CD14-positive monocyte (primary cell): ENCODE measurements at regions not wholly inside any gene's neighbourhood (a gene's known extent, or its start where the extent isn't known, plus 50 kb on each side); places are given as distances from the start of the nearest gene placed in this dataset.

Experiments used
- DNase-seq, 3 donors: peaks; one replicate each; pipeline ENCODE4 v3.0.0-alpha.2; 2011 to 2022
- H2AFZ ChIP-seq: 2 replicates; pipeline ENCODE4 v1.6.0; 2012; ENCODE audit warnings: mild to moderate bottlenecking, low read depth, low read length, inconsistent platforms; ENCODE audit not compliant: insufficient read depth, poor library complexity, severe bottlenecking
- H3K27ac ChIP-seq, 2 donors: 1 replicate in 1 of 2; 2 replicates in 1 of 2; pipeline ENCODE4 v1.5.1; 2012 to 2013; ENCODE audit warnings: low read length in 2 of 2, control low read depth in 1 of 2, inconsistent platforms in 1 of 2, low read depth in 1 of 2, mild to moderate bottlenecking in 1 of 2
- H3K27me3 ChIP-seq, 2 donors: one replicate each; pipeline versions ENCODE4 v1.6.0 to v1.6.1; 2011 to 2013; ENCODE audit warnings: low read length in 2 of 2; ENCODE audit not compliant: control insufficient read depth in 2 of 2, insufficient read depth in 2 of 2
- H3K36me3 ChIP-seq, 2 donors: replicated peaks in 1 of 2; 1 replicate in 1 of 2; 2 replicates in 1 of 2; pipeline versions ENCODE4 v1.5.1 to v1.6.1; 2012 to 2013; ENCODE audit warnings: low read length in 2 of 2, control low read depth in 1 of 2, inconsistent platforms in 1 of 2, mild to moderate bottlenecking in 1 of 2; ENCODE audit not compliant: insufficient read depth in 2 of 2, control insufficient read depth in 1 of 2
- H3K4me1 ChIP-seq, 2 donors: 1 replicate in 1 of 2; 2 replicates in 1 of 2; pipeline versions ENCODE4 v1.5.1 to v1.6.1; 2012 to 2013; ENCODE audit warnings: low read length in 2 of 2, control low read depth in 1 of 2, inconsistent platforms in 1 of 2, mild to moderate bottlenecking in 1 of 2, moderate library complexity in 1 of 2; ENCODE audit not compliant: insufficient read depth in 2 of 2, control insufficient read depth in 1 of 2
- H3K4me2 ChIP-seq: replicated peaks from 2 replicates; pipeline ENCODE3; 2012; ENCODE audit warnings: low read length, moderate library complexity, mild to moderate bottlenecking; ENCODE audit not compliant: poor library complexity, severe bottlenecking; ENCODE audit errors: extremely low read depth
- H3K4me3 ChIP-seq, 3 experiments: fragments of 200-600 bp in 1 of 3; sonication (generic) in 1 of 3; replicated peaks in 1 of 3; 1 replicate in 2 of 3; 2 replicates in 1 of 3; pipeline ENCODE4 v1.5.1; 2011 to 2013; ENCODE audit warnings: low read length in 3 of 3, mild to moderate bottlenecking in 3 of 3, control low read depth in 2 of 3, low read depth in 2 of 3, inconsistent platforms in 1 of 3, moderate library complexity in 1 of 3
- H3K79me2 ChIP-seq: 2 replicates; pipeline ENCODE4 v1.6.0; 2012; ENCODE audit warnings: mild to moderate bottlenecking, control low read depth, inconsistent platforms, low read length, moderate library complexity; ENCODE audit not compliant: insufficient read depth
- H3K9ac ChIP-seq: 2 replicates; pipeline ENCODE4 v1.6.0; 2017; ENCODE audit warnings: low read length, mild to moderate bottlenecking; ENCODE audit not compliant: insufficient read depth, poor library complexity, severe bottlenecking
- H3K9me3 ChIP-seq, 2 donors: replicated peaks in 1 of 2; 1 replicate in 1 of 2; 2 replicates in 1 of 2; pipeline versions ENCODE4 v1.5.1 to v1.6.1; 2012 to 2013; ENCODE audit warnings: low read length in 2 of 2, control low read depth in 1 of 2; ENCODE audit not compliant: control insufficient read depth in 1 of 2, insufficient read depth in 1 of 2
- H4K20me1 ChIP-seq: 2 replicates; pipeline ENCODE4 v1.6.0; 2012; ENCODE audit warnings: mild to moderate bottlenecking, low read length, control low read depth, moderate library complexity; ENCODE audit not compliant: insufficient read depth
- H3K27ac Mint-ChIP-seq, 7 donors: one replicate each; pipeline ENCODE4 v1.8.0; 2020; ENCODE audit warnings: mild to moderate bottlenecking in 7 of 7, mixed read lengths in 7 of 7, moderate library complexity in 6 of 7, inconsistent platforms in 2 of 7
- H3K27me3 Mint-ChIP-seq, 3 donors: one replicate each; pipeline ENCODE4 v1.8.0; 2021 to 2022; ENCODE audit warnings: low read depth in 3 of 3, mild to moderate bottlenecking in 3 of 3, mixed read lengths in 3 of 3, moderate library complexity in 3 of 3, inconsistent platforms in 1 of 3
- H3K36me3 Mint-ChIP-seq, 2 donors: one replicate each; pipeline ENCODE4 v1.8.0; 2020; ENCODE audit warnings: mixed read lengths in 2 of 2, inconsistent platforms in 1 of 2, mild to moderate bottlenecking in 1 of 2
- H3K4me1 Mint-ChIP-seq: one replicate; pipeline ENCODE4 v1.8.0; 2020; ENCODE audit warnings: mild to moderate bottlenecking, mixed read lengths
- H3K4me3 Mint-ChIP-seq, 2 donors: one replicate each; pipeline ENCODE4 v1.8.0; 2020; ENCODE audit warnings: mild to moderate bottlenecking in 2 of 2, mixed read lengths in 2 of 2, moderate library complexity in 1 of 2
- H3K9me3 Mint-ChIP-seq, 7 donors: one replicate each; pipeline ENCODE4 v1.8.0; 2020 to 2022; ENCODE audit warnings: mixed read lengths in 7 of 7, mild to moderate bottlenecking in 6 of 7, moderate library complexity in 6 of 7, inconsistent platforms in 2 of 7
- CTCF ChIP-seq: fragments of 200-600 bp; IDR thresholded peaks from one replicate; pipeline ENCODE4 v1.8.0; 2022; ENCODE audit warnings: antibody characterized with exemption, mild to moderate bottlenecking
- WGBS: methylation state at CpG from one replicate; pipeline ENCODE4 v1.1.5; 2013; ENCODE audit warnings: missing lambda C conversion rate; ENCODE audit not compliant: insufficient coverage; 5-methylcytosine and 5-hydroxymethylcytosine counted together
- intact Hi-C, 2 donors: fragments of 100-400 bp; cut with micrococcal nuclease; formaldehyde crosslinking; loops; one replicate each; pipeline versions ENCODE4 v1.15.0 to v1.15.1; 2023

GRCh38 chr2:16184945-16185660, 244.8 kb downstream of the MYCN start:
- Histone ChIP-seq H3K4me3 (no peak overlapping the region), H2AFZ (no peak overlapping the region), H3K27me3 (no peaks in the 10 kb centered on the region), H3K79me2 (no peaks in the 10 kb centered on the region), H3K27ac (no peak overlapping the region), H3K36me3 (no peaks in the 10 kb centered on the region), H3K4me1 (no peaks in the 10 kb centered on the region), H3K9me3 (no peaks in the 10 kb centered on the region), H4K20me1 (no peaks in the 10 kb centered on the region), H3K4me2 (no peak overlapping the region), H3K9ac (no peak overlapping the region)
- intact Hi-C loops: no loop called here
- Mint-ChIP-seq H3K36me3 (no peaks in the 10 kb centered on the region), H3K4me3 (no peak overlapping the region), H3K27me3 (peaks cover 0 to 4% (median under 1%) of the 10 kb centered on the region in 3 donors), H3K4me1 (no peaks in the 10 kb centered on the region), H3K27ac (no peak overlapping the region), H3K9me3 (peaks cover 0 to 2% (median 0%) of the 10 kb centered on the region in 7 donors)
- no peak for TF ChIP-seq CTCF
- 93% methylated on average over 4 of the region's 9 CpGs for WGBS
- no peak for DNase-seq

GRCh38 chr2:16184341-16184890, 244.1 kb downstream of the MYCN start:
- Histone ChIP-seq H2AFZ (no peak overlapping the region), H3K79me2 (no peaks in the 10 kb centered on the region), H3K9ac (no peak overlapping the region), H3K36me3 (no peaks in the 10 kb centered on the region), H3K4me3 (no peak overlapping the region), H3K27ac (no peak overlapping the region), H4K20me1 (no peaks in the 10 kb centered on the region), H3K9me3 (no peaks in the 10 kb centered on the region), H3K4me2 (no peak overlapping the region), H3K27me3 (no peaks in the 10 kb centered on the region), H3K4me1 (no peaks in the 10 kb centered on the region)
- H3K4me1 Mint-ChIP-seq: no peaks in the 10 kb centered on the region
- H3K27me3 Mint-ChIP-seq: peaks cover 0 to 6% (median 2%) of the 10 kb centered on the region in 3 donors
- H3K27ac Mint-ChIP-seq: no peak overlapping the region
- no peak for DNase-seq
- no peaks in the 10 kb centered on the region for H3K36me3 Mint-ChIP-seq
- intact Hi-C loops: no loop called here
- no peak for TF ChIP-seq CTCF
- no CpG with 5 or more reads among the region's 4 CpGs for WGBS
- H3K9me3 Mint-ChIP-seq: peaks cover 0 to 2% (median 0%) of the 10 kb centered on the region in 7 donors
- H3K4me3 Mint-ChIP-seq: no peak overlapping the region
